ENCODE measurements at regions not wholly inside any gene's neighbourhood (a gene's known extent, or its start where the extent isn't known, plus 50 kb on each side); places are given as distances from the start of the nearest gene placed in this dataset.
A peak's percentile ranks its signal among the peaks of the same experiment; 100 is the strongest.

GRCh38 chr7:32428546-32428945 lies 61.6 kb downstream of the LSM5 start:
- Histone ChIP-seq H3K27ac (no peak overlapping the region), H3K9me3 (peaks cover 0 to 19% (median 6%) of the 10 kb centered on the region in 3 donors), H3K4me3 (no peak overlapping the region), H3K4me1 (peaks cover 0 to 7% (median 0%) of the 10 kb centered on the region in 4 donors), H3K36me3 (no peaks in the 10 kb centered on the region), H3K27me3 (peaks cover 0 to 40% of the 10 kb centered on the region in 2 donors)
- intact Hi-C loops (cut with DNase I; ENCODE audit: low total_unique reads), result no loop called here
- DNase-seq, result no peak
- TF ChIP-seq CTCF (IDR thresholded peaks at IDR 0.05), result no peak

- H3K36me3 ChIP-seq, result no peaks in the 10 kb centered on the region
- H3K4me3 ChIP-seq, result no peak overlapping the region
- DNase-seq, result peak; percentile 28 to 69
- H3K4me1 ChIP-seq, result peaks cover 0 to 7% (median 0%) of the 10 kb centered on the region in 4 donors
- peak in 1 of 2 experiments; percentile 18 for TF ChIP-seq CTCF (IDR thresholded peaks at IDR 0.05)
- intact Hi-C loops (cut with DNase I; ENCODE audit: low total_unique reads), result no loop called here
- peaks cover 0 to 40% of the 10 kb centered on the region in 2 donors for H3K27me3 ChIP-seq
- peaks cover 0 to 19% (median 6%) of the 10 kb centered on the region in 3 donors for H3K9me3 ChIP-seq
- no peak overlapping the region for H3K27ac ChIP-seq
Observed at GRCh38 chr7:32427769-32428291, 62.4 kb downstream of the LSM5 start.

- intact Hi-C loops (cut with DNase I; ENCODE audit: low total_unique reads), result no loop called here
- Histone ChIP-seq H3K27ac (no peak overlapping the region), H3K4me1 (no peaks in the 10 kb centered on the region), H3K27me3 (peaks cover 0 to 3% of the 10 kb centered on the region in 2 donors), H3K36me3 (no peaks in the 10 kb centered on the region), H3K4me3 (no peak overlapping the region), H3K9me3 (no peaks in the 10 kb centered on the region)
- no peak for DNase-seq
- TF ChIP-seq CTCF (IDR thresholded peaks at IDR 0.05), result no peak
Observed at GRCh38 chr7:32416846-32417245, 73.3 kb downstream of the LSM5 start.

- Histone ChIP-seq H3K36me3 (no peaks in the 10 kb centered on the region), H3K27ac (no peak overlapping the region), H3K9me3 (no peaks in the 10 kb centered on the region), H3K27me3 (peaks cover 0 to 3% of the 10 kb centered on the region in 2 donors), H3K4me1 (no peaks in the 10 kb centered on the region), H3K4me3 (no peak overlapping the region)
- intact Hi-C loops (cut with DNase I; ENCODE audit: low total_unique reads), result no loop called here
- DNase-seq, result no peak
- TF ChIP-seq CTCF (IDR thresholded peaks at IDR 0.05), result no peak
Observed at GRCh38 chr7:32415936-32416335, 74.2 kb downstream of the LSM5 start.

- Histone ChIP-seq H3K36me3 (no peaks in the 10 kb centered on the region), H3K9me3 (no peaks in the 10 kb centered on the region), H3K4me1 (no peaks in the 10 kb centered on the region), H3K27me3 (peaks cover 0 to 3% of the 10 kb centered on the region in 2 donors), H3K27ac (no peak overlapping the region), H3K4me3 (no peak overlapping the region)
- no peak for DNase-seq
- no peak for TF ChIP-seq CTCF (IDR thresholded peaks at IDR 0.05)
- intact Hi-C loops (cut with DNase I; ENCODE audit: low total_unique reads), result no loop called here
Observed at GRCh38 chr7:32415519-32415918, 74.7 kb downstream of the LSM5 start.

GRCh38 chr7:32412471-32412870 lies 77.7 kb downstream of the LSM5 start:
- H3K4me3 ChIP-seq, result no peak overlapping the region

More at GRCh38 chr7:32412471-32412870, 77.7 kb downstream of the LSM5 start:
- TF ChIP-seq CTCF (IDR thresholded peaks at IDR 0.05), result no peak
- peaks cover 0 to 3% of the 10 kb centered on the region in 2 donors for H3K27me3 ChIP-seq
- no peaks in the 10 kb centered on the region for H3K36me3 ChIP-seq
- DNase-seq, result no peak
- H3K27ac ChIP-seq, result no peak overlapping the region
- intact Hi-C loops (cut with DNase I; ENCODE audit: low total_unique reads), result no loop called here
- H3K9me3 ChIP-seq, result no peaks in the 10 kb centered on the region
- H3K4me1 ChIP-seq, result no peaks in the 10 kb centered on the region

All from tibial artery (tissue), 4 donors.